HFF-Myc (cell line): ENCODE measurements at regions not wholly inside any gene's neighbourhood (a gene's known extent, or its start where the extent isn't known, plus 50 kb on each side); places are given as distances from the start of the nearest gene placed in this dataset.

ENCODE experiments used
- DNase-seq: peaks from one replicate; pipeline ENCODE4 v3.0.0-alpha.2; 2011; ENCODE audit warnings: low read depth; ENCODE audit errors: extremely low read depth
- H3K4me3 ChIP-seq: replicated peaks from 2 replicates; pipeline ENCODE4 v1.5.1; 2011; ENCODE audit warnings: low read depth, mild to moderate bottlenecking, control low read depth, low read length
- CTCF ChIP-seq: IDR thresholded peaks from 2 replicates; pipeline ENCODE4 v1.5.1; 2012; ENCODE audit warnings: mild to moderate bottlenecking, low read depth, low read length, control low read depth; ENCODE audit errors: missing control alignments

DNA sequence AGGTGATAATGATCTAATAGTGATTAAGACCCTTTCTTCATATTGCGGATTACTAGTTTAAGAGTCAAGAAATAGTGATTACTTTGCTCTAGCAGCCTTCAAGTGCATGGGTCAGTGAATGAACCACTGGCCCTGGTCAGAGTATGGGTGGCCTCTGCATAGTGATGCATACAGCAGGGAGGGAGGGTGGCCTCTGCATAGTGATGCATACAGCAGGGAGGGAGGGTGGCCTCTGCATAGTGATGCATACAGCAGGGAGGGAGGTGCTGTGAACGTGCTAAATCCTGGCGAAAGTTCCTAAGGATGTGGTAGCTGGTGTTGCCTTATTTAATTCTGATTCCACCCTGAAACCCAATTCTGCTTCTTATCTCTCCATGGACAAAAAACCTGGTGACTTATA is 246.7 kb upstream of the ARSJ start:
- no peak for DNase-seq
- no peak for TF ChIP-seq CTCF
- no peak overlapping the region for H3K4me3 ChIP-seq

- TF ChIP-seq CTCF = no peak
- H3K4me3 ChIP-seq = no peak overlapping the region
- DNase-seq = no peak
These were observed 247.7 kb upstream of the ARSJ start for GRCh38 chr4:114226968-114227760.

DNA sequence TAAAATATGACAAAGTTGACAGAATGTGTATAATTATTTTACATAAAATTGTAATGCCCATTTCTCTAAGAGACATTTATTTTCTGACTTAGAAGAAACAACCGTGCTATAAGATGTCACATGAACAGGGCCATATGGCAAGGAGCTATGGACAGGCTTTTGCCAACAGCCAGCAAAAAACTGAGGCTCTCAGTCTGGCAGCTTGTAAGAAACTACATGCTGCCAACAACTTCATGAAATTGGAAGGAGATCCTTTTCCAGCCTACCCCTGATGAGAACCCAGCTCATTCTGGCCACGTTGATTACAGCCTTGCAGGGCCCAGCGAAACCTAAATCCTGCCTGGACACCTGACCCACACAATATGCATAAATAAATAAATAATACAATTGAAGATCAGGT is 250.3 kb upstream of the ARSJ start:
- TF ChIP-seq CTCF = no peak
- DNase-seq = no peak
- no peak overlapping the region for H3K4me3 ChIP-seq

DNA sequence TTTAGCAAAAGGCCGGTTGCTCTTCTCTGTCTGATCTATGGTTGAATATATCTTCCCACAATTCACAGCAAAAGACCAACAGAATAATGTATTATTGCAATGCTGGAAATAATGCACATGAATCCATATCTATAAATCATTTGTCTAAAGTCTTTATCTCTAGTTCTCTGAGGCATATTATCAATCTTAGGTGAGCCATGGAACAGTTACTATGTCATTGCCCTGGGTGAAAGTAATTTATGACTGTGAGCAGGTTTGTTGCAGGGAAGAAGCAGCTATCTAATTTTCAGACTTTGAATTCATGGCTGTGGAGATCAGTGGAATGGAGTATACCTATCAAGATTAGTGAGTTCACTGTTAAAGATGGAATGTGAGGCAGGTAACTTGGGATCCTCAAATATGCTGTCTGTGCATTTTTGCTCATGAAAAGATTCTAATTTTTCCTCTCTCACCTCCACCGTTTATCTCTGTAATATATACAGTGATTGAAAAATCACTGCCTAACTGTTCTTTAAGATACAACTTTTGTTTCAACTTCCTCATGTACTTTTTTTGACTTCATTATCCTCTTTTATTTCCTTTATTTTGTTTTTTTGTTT is 256.8 kb upstream of the ARSJ start:
- DNase-seq = no peak
- TF ChIP-seq CTCF = no peak
- H3K4me3 ChIP-seq = no peak overlapping the region

DNA sequence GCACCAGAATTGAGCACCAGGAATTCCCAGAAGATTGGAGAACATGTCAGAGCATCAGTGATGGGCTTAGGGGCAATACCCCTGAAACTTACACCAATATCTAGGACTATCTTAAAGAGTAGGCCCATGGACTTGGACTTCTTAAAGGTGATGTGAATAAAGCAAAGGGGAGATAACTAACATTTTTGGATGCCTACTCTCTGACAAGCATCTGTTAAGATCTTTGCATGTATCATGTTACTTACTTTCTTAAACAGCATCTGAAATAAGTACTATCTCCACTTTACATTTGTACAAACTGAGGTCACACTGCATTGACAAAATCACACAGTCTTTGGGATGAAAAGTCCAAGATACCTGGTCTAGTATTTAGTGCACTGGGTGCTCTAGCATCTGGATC is 258.6 kb upstream of the ARSJ start:
- no peak for DNase-seq
- TF ChIP-seq CTCF = no peak
- no peak overlapping the region for H3K4me3 ChIP-seq

DNA sequence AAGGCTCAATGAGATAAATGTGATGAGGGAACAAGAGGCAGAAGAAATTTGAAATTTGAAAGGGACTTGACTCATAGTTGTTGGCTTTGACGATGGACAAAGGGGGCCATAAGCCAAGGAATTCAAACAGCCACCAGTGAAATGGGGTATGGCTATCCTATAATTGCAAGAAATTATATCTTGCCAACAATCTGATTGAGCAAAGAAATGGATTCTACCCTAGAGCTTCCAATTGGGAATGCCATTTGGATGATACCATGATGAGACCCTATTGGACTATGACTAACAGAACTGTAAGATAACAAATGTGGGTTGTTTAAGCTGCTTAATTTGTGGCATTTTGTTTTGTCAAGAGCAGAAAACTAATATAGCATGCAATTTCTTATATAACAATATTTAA is 270.1 kb upstream of the ARSJ start:
- no peak for DNase-seq
- no peak for TF ChIP-seq CTCF
- H3K4me3 ChIP-seq = no peak overlapping the region
